G401 (cell line): ENCODE measurements at regions not wholly inside any gene's neighbourhood (a gene's known extent, or its start where the extent isn't known, plus 50 kb on each side); places are given as distances from the start of the nearest gene placed in this dataset.
"Not testable (repeated sequence)": the region's sequence is repeated elsewhere in the genome, so short reads cannot be mapped to it uniquely, and the experiment has no call there.

Experiments
- DNase-seq: peaks from one replicate; pipeline ENCODE4 v3.0.0-alpha.2; 2015; ENCODE audit warnings: low spot score
- in situ Hi-C: cut with HindIII; loops from 2 replicates; pipeline ENCODE4 v1.10.0; 2016; ENCODE audit warnings: low sequenced_read_pairs, mixed read lengths

DNA sequence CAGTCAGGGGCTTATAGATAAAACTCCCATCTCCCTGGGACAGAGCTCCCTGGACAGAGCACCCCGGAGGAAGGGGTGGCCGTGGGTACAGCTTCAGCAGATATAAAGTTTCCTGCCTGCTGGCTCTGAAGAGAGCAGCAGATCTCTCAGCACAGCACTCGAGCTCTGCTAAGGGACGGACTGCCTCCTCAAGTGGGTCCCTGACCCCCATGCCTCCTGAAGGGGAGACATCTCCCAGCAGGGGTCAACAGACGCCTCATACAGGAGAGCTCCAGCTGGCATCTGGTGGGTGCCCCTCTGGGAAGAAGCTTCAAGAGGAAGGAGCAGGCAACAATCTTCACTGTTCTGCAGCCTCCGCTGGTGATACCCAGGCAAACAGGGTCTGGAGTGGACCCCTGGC is 142.1 kb downstream of the OXSM start:
- in situ Hi-C loops, result not testable (repeated sequence)

GRCh38 chr3:25938566-25939325 is 148.9 kb downstream of the OXSM start:
- in situ Hi-C loops, result no loop called here

More for the DNA sequence above, 142.1 kb downstream of the OXSM start:
- not testable (repeated sequence) for DNase-seq

DNA sequence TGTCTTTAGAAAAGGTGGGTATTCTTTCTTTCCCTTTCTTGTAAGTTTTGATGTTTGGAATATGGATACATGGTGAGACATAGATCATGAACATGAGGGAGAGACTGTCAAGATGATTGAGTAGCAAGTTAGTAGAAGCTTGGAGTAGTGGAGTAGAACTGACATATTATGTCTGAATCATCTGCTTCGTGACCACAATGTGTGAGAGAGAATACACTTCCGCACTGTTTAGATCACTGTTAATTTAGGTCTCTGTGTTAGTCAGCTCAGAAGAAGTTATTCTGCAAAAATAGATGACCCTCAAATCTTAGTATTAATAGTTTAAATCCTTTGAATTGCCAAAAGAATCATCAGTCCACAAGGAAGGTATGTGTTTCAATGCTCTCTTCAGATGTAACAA is 151.0 kb downstream of the OXSM start:
- DNase-seq, result no peak
- in situ Hi-C loops, result no loop called here

More at GRCh38 chr3:25938566-25939325, 148.9 kb downstream of the OXSM start:
- DNase-seq, result peak; percentile 91

GRCh38 chr3:25944329-25944728 is 154.4 kb downstream of the OXSM start:
- no peak for DNase-seq
- in situ Hi-C loops, result no loop called here

- DNase-seq, result no peak
- in situ Hi-C loops, result no loop called here
Observed at GRCh38 chr3:25945366-25945765, 155.5 kb downstream of the OXSM start.

GRCh38 chr3:25945836-25946235 is 155.9 kb downstream of the OXSM start:
- in situ Hi-C loops, result no loop called here
- DNase-seq, result peak; percentile 79

GRCh38 chr3:25952133-25952532 is 162.2 kb downstream of the OXSM start:
- no peak for DNase-seq
- in situ Hi-C loops, result no loop called here

GRCh38 chr3:25957026-25957425 is 167.1 kb downstream of the OXSM start:
- no peak for DNase-seq
- in situ Hi-C loops, result no loop called here

GRCh38 chr3:25960776-25961175 is 170.9 kb downstream of the OXSM start:
- peak; percentile 53 for DNase-seq
- in situ Hi-C loops, result no loop called here

DNA sequence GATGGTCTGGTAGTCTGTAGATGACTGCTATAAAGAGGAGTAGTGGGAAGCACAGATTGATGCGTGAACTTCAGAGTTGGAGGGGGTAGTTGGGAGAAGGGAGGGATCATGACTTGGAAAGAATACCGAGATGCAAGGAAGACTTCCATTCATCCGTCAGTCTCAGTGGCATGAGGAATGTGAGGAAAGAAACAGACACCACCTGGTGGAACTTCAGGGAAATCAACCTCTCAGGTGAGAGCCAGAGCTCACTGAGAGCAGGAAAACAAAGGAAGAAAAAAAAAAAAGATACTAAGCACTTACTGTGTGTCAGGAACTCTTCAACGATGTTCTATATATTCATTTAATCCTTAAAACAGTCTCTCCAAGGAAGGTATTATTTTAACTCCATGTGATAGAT is 172.4 kb downstream of the OXSM start:
- in situ Hi-C loops, result no loop called here
- DNase-seq, result peak; percentile 26

- DNase-seq, result no peak
- in situ Hi-C loops, result no loop called here
Observed at GRCh38 chr3:25964141-25964540, 174.3 kb downstream of the OXSM start.

DNA sequence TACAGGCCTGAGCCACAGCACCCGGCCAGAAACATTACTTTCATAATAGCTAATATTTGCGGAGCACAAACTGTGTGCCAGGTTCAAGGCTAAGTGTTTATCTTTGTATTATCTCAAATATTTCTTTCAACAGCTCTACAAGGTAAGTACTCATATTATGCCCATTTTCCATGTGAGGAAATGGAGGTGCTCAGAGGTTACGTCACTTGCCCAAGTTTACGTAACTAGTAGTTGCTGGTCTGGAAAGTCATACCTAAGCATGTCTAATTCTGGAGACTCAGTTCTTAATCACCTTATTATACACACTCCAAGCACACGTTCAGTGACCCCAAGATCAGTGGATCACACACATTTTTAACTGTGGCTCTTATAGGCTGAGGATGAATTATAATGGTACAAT is 177.5 kb downstream of the OXSM start:
- in situ Hi-C loops, result no loop called here
- no peak for DNase-seq

GRCh38 chr3:25971736-25972135 is 181.8 kb downstream of the OXSM start:
- DNase-seq, result no peak
- in situ Hi-C loops, result no loop called here

DNA sequence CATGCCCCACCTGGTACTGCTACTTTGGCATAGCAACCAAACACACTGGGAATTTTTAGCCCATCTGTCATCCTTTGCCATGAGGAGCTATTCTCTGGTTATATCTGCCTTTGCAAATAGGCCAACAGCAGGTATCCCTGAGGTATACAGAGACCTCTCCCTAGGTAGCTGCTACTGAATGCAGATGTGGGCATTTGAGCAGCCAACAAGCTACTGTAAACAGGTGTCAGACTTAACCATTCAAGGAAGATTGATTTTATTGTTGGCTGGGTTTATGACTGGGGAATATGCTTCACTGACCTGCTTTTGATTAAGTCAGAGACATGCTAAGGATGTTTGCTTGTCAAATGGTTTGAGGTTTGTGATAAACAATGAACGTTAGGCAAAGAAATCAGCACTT is 183.2 kb downstream of the OXSM start:
- in situ Hi-C loops, result no loop called here
- DNase-seq, result peak; percentile 74

GRCh38 chr3:25982756-25983155 is 192.9 kb downstream of the OXSM start:
- in situ Hi-C loops, result no loop called here
- peak; percentile 69 for DNase-seq

GRCh38 chr3:25985621-25986020 is 195.7 kb downstream of the OXSM start:
- in situ Hi-C loops, result no loop called here
- DNase-seq, result no peak

GRCh38 chr3:25992606-25993005 is 202.7 kb downstream of the OXSM start:
- no peak for DNase-seq
- in situ Hi-C loops, result no loop called here

DNA sequence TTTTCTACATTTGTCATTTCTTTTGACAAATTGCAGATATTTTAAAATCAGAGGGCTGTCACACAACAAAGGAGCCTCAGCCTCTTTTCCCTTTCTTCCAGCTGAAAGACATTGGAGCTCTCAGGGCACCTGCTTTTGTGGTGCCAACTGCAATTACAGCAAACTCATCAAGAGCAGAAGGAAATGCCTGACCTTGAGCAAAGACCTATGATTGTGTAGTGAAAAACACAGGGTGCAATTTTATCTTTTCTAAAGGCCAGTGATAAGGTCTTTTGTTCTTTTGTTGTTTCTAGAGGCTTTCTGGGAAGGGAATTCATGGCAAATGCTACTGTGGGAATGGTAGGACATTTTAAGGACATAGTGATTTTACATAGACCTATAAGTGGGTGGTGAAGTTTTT is 214.3 kb downstream of the OXSM start:
- in situ Hi-C loops, result no loop called here
- DNase-seq, result no peak

DNA sequence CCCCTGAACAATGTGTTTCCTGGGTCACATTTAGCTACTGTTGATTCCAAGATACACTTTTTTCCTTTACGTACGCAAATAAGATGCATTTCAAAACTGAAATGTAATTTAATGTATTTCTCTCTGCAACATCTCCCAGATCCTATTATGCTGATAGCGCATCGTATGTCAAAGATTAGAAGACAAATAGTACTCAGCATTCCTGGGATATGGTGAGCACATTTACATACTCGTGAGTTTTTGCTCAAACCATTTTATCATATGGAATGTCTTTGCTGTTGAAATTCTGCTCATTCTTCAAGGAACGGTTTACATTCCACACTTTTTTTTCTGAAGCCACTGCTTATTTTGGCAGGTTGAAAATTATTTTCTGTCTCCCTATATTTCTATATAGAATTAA is 221.4 kb downstream of the OXSM start:
- no peak for DNase-seq
- in situ Hi-C loops, result no loop called here

DNA sequence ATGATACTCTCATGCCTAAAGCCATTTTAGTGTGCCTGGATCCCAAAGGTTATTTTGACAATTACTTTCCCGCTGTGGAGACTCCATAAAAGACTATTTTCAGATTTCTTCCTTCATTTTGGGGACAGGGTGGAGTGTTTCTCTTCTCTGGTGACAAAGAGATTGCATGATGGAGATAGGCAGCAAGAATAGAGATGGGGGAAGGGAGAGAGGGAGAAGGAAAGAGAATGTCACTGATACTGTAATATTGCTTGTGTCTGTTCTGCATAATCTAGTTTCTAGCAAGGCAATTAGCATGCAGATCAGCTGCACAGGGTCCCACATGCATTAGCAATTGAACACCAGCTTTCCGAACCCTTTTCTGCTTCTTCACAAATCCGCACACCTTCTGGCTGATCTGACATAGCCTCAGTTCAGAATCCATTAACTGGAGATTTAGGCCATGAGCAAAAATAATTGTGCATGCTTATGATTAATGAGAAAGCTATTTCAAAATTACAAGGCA is 222.4 kb downstream of the OXSM start:
- in situ Hi-C loops, result no loop called here
- no peak for DNase-seq

DNA sequence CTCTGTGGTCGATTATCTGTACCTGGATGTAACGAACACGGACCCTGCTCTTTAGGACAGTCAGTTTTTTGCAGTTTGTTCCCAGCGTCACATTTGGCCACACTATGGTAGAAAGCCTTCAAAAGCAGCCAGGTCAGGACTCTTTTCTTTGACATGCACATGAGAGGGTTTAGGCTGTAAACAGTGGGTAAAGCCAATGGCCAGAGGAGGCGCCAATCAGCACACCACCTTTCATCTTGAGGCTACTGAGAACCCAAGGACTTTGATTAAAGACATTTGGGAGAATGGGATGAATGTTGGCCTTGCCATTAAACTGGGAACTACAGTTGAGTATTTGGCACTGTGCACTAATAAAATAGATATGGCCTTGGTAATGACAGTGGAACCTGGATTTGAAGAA is 225.9 kb downstream of the OXSM start:
- DNase-seq, result no peak
- in situ Hi-C loops, result no loop called here
